GM21367 (cell line): ENCODE measurements at regions not wholly inside any gene's neighbourhood (a gene's known extent, or its start where the extent isn't known, plus 50 kb on each side); places are given as distances from the start of the nearest gene placed in this dataset.
"Not testable (repeated sequence)": the region's sequence is repeated elsewhere in the genome, so short reads cannot be mapped to it uniquely, and the experiment has no call there.

Experiments used
- ATAC-seq: cut with Tn5 transposase; IDR thresholded peaks from one replicate; pipeline ENCODE4 v1.9.1; 2021; ENCODE audit not compliant: unreplicated experiment

DNA sequence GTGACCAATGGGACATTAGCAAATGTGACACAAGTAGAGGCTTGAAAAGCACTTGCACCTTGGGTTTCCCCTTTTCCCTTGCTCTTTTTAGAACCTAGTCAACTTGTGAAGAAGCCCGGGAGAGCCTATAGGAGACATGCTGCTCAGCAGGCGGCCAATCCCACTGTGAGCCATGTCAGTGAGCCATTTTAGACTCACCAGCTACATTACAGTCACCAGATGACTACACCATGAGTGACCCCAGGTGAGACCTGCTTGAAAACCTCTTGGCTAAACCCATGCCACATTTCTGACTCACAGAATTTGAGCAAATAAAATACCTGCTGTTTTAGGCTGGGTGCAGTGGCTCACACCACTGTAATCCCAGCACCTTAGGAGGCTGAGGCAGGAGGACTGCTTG lies 317.5 kb downstream of the KLF12 start:
- no peak for ATAC-seq

- ATAC-seq, result no peak
Observed at GRCh38 chr13:73815796-73816195, 318.4 kb downstream of the KLF12 start.

DNA sequence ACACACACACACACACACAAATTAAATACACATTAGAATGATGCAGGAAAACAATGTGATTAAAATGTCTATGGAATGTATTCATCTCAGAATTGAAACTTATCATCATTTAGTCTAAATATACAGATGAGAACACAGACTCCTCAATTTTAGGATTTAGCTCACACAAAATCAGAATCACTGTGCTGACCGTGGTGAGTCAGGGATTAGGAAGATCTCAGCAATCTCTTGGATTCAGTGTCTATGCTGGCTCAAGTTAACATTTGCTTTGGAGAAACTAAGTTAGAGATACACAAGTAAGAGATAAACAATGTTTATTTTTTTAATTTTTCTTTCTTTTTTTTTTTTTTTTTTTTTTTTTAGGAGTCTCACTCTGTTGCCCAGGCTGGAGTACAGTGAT lies 323.6 kb downstream of the KLF12 start:
- ATAC-seq, result no peak

DNA sequence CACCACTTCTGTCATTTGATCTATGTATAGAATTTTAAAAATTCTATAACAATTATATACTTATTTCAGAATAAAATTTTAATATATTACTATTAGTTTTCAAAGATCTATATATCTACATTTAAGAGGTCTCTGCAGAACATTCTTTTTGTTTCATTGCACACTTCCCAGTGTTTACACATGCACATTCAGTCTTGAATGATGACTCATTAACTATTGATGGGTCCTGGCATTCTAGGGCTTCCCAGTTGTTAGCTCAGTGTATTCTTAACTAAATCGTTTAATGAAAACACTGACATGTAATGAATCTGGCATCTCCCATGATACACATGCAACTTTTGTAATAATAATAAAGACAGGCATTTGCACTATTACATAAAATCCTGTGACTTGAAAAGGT lies 324.6 kb downstream of the KLF12 start:
- ATAC-seq, result no peak

DNA sequence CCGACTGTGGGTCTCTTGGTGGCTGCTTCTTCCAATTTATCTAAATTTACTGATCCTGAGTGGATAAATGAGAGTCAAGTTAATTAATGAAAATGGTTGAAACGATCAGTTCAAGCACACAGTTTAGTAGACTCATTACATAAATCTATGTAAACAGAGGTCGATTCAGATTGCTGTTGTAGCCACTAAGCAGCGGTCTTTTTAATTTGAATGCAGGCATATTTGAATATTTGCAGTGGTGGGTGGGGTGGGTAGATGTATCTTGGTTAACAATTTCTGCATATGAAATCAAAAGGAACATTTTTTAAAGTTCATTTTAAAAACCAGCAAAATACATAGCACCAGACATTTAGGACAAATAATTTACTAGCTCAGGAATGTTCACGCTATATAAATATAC lies 325.9 kb downstream of the KLF12 start:
- ATAC-seq, result no peak

DNA sequence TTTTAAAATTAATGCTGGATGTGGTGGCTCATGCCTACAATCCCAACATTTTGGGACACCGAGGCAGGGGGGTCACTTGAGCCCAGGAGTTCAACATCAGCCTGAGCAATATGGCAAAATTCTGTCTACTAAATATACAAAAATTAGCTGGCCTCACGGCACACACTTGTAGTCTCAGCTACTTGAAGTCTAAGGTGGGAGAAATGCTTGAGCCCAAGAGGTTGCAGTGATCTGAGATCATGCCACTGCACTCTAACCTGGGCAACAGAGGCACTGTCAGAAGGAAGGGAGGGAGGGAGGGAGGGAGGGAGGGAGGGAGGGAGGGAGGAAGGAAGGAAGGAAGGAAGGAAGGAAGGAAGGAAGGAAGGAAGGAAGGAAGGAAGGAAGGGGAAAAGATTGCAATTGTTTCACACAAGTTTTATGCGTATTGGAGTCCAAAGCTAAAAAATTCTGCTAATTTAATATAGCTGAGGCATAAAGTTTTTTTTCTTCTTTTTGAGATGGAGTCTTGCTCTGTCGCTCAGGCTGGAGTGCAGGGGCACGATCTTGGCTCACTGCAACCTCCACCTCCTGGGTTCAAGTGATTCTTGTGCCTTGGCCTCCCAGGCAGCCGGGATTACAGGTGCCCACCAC lies 328.8 kb downstream of the KLF12 start:
- not testable (repeated sequence) for ATAC-seq

GRCh38 chr13:73803997-73804396 lies 330.2 kb downstream of the KLF12 start:
- ATAC-seq, result no peak

GRCh38 chr13:73800011-73800410 lies 334.2 kb downstream of the KLF12 start:
- no peak for ATAC-seq

DNA sequence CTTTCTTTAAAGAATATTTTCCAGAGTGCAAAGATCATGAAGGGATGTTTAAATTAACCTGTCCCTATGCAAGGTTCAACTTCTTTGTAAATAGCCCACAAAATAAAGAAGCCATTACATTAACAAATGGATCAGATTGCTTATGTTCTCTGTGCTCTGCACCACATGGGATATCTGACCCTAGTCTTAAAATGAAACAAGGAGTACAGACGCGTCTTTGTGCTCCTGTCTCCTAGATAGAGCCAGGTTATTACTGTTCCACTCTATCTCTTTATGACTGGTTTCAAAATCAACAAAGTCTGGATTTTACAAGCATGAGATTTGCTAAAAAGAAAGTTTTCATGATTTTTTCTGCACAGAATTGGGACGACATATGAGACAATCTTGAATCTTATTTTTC lies 339.4 kb downstream of the KLF12 start:
- no peak for ATAC-seq

DNA sequence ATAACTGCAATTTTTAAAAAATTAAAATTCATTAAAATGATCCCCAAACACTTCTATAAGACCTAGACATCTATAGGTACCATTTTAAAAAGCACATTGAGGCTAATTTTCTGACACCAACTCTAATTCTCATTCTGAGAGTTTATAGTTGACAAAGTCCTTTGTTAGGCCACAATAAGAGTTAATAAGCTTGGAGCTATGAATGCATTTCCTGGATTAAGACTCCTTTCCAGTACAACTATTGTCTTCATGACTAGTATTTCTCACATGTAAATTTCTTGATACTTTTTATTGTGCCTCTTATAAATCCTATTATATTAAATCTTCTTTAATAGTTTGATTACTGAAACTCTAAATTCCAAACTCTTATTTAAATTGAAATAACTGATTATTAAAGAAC lies 340.8 kb downstream of the KLF12 start:
- no peak for ATAC-seq

GRCh38 chr13:73792796-73793195 lies 341.4 kb downstream of the KLF12 start:
- ATAC-seq, result no peak

DNA sequence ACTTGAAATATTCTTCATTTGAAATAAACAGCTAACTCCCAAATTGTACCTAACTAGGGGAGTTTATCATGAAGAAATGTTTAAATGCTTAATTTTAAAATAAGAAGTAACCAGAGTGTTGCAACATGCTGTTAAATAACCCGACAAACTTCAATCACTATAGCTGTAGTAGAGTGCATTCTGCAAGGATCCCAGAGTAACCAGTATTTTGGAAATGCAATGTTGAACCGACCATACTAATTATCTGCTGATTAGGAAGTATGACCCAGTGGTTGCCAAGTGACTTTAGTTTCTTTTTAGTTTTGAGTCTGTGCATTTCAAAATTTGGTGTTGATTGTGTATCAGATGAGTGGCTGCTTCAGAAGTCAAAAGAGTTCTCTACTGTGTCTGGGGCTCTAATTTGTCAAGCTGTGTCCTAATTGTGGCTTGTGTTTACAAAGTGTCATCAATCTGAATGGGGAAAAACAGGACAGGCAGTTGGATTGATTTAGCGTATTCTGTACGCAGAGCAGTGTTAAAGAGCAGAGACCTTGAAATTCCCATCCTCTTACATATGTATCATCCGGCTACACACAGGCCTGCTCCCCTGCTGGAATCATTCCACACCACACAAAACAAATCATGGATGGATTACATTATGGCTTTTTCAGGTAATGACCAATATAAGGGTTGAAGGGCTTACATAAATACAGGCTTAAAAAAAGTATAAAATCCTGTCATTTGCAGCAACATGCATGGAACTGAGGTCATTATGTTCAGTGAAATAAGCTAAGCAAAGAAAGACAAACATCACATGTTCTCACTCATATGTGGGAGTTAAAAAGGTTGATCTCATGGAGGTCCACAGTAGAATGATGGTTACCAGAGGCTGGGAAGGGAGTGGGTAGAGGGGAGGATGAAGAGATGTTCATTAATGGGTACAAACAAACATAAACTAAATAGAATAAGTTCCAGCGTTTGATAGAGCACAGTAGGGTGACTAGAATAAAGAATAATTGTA lies 351.5 kb downstream of the KLF12 start:
- no peak for ATAC-seq

DNA sequence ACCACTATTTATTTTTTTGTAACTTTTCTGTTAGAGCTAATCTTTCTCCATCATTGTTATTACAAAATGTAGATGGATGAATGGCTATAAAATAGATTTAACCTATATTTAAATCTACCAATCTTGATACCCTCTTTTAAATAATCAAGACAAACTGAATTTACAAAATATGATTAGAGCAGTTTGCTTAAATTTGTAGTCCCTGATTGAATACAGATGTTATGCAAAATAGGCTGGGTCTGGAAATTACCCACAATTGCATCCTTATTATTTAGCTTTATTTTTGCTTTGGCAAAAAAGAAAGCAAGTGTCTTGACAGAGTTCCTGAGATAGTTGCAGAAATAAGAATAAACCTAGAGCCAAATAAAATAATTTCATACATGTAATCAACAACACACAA lies 352.8 kb downstream of the KLF12 start:
- ATAC-seq, result no peak

DNA sequence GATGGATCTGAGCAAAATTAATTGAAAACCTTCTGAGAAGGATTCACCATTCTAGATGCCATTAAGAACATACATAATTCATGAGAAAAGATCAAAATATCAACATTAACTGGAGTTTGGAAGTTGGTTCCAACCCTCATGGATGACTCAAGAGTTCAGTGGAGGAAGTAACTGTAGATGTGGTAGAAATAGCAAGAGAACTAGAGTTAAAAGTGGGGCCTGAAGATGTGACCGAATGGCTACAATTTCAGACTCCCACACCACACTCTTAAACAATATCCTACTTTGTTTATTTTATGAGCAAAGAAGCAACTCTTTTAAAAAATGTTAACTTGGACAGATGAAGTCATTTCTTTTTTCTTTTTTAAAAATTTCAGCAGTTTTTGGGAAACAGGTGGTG lies 354.3 kb downstream of the KLF12 start:
- no peak for ATAC-seq

GRCh38 chr13:73778242-73778864 lies 355.9 kb downstream of the KLF12 start:
- no peak for ATAC-seq

GRCh38 chr13:73777134-73777533 lies 357.1 kb downstream of the KLF12 start:
- no peak for ATAC-seq

DNA sequence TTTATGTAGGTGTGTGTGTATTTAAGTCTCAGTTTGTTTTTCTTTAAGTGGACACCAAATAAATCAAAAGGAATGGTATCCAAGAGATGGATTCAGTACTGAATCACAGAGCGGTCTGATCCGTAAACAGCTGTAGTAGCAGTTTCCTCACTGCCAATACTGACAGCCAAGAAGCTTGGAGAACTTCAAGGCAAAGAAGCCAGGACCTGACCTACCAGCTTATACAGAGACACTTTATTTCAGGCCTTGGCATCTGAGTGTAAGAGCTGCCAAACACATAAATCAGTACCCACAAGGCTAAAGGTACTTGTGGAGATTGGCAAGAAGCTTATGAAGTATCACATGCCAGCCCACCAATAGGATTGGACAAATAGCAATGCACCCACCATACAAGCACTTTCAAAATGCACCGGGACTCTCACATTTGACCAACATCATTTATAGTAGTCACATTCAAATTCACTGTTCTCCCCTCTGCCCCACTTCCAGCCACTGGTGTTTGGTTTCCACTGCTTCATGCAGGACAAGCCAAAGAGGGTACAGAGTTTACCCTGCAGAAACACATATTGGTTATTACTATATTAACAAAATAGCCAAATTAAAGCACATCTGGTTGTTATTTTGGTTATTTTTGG lies 357.9 kb downstream of the KLF12 start:
- ATAC-seq, result no peak

DNA sequence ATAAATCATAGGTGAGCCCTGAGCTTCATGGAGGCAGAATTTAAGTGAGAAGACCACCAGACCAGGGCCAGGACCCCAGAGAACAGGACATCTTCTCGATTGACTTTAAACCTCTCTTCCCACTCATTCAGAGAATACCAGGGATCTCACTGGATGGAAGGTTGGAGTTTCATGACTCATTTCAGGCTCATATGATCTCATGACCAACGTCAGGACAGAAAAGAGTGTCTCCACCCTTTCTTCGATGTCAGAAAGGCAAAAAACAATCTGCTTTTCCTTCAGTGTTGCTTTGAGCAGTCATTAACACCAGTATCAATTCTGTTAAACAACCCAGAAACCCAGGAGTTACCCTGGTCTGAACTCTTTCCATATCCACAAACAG lies 361.0 kb downstream of the KLF12 start:
- no peak for ATAC-seq

DNA sequence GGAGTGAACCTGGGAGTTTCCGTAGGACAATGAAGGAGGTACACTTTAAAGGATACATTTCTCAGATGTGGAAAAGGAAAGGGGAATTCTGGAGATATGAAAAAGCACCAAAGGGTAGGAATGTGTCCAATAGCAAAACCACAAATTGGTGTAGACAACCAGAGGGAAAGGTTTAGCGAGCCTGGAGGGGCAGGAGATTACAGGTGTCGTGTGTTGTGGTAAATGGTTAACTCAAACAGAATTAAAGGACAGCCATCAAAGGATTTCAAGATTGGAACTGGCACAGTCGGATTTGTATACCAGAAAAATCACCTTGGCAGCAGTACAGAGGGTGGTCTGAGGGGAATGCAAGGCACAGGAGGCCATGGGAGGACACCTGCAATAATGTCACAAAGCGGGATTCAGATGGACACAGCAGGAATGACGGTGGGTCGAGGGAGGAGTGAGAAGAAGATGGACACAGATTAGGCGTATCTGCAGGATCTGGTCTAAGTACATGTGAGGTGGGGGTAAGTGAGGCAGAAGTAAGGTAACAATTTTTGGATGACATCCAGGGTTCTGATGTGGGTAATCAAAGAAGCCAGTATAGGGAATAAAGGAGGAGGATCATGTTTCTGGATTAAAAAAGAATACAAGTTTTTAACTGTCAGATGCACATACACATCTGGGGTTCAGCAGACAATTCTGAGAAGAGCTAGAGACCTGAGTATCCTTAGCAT lies 361.6 kb downstream of the KLF12 start:
- no peak for ATAC-seq

- ATAC-seq, result peak; percentile 38
Observed at GRCh38 chr13:73767747-73768315, 366.4 kb downstream of the KLF12 start.
